GM21576 (cell line): ENCODE measurements at regions not wholly inside any gene's neighbourhood (a gene's known extent, or its start where the extent isn't known, plus 50 kb on each side); places are given as distances from the start of the nearest gene placed in this dataset.
"Not testable (repeated sequence)": the region's sequence is repeated elsewhere in the genome, so short reads cannot be mapped to it uniquely, and the experiment has no call there.

ENCODE experiments used
- ATAC-seq: cut with Tn5 transposase; IDR thresholded peaks from one replicate; pipeline ENCODE4 v1.9.1; 2021; ENCODE audit warnings: mild to moderate bottlenecking, moderate library complexity; ENCODE audit not compliant: unreplicated experiment

GRCh38 chr2:15818318-15818753 is 122.0 kb upstream of the MYCN start:
- ATAC-seq, result no peak

DNA sequence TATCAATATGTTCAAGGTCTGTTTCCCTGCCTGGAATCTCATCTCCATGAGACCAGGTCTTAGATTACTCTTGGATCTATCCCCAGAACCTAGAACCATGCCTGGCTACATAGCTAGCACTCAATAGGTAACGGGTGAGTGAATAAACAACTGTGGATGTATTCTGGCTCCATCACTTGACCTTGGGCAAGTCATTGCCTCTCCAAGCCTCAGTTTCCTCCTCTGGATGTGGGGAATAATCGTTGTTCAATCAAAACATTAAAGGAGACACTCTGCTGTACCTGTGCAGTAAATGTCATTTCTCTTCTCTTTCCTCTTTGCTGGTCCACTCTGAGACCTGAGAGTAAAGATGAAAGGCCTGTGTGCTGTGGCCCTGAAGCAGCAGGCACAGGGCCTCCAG is 121.5 kb upstream of the MYCN start:
- ATAC-seq, result no peak

GRCh38 chr2:15819562-15820256 is 120.6 kb upstream of the MYCN start:
- ATAC-seq, result no peak

DNA sequence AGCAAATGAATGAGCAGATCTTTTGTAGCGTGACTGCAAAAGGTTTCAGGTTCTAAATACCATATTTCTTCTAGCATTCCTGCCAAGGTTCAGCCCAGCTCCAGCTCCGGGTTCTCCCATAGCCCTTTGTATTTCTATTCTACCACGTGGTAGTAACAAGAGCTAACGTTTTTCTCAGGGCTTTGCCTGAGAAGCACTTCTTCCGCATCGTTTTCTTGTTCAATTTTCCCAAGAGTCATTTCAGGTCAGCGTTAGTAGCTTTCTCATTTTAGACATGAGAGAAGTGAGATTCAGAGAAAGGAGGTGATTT is 120.1 kb upstream of the MYCN start:
- ATAC-seq, result no peak

- no peak for ATAC-seq
Observed at GRCh38 chr2:15820927-15821326, 119.4 kb upstream of the MYCN start.

GRCh38 chr2:15822151-15823044 is 118.0 kb upstream of the MYCN start:
- no peak for ATAC-seq

- no peak for ATAC-seq
Observed at GRCh38 chr2:15823459-15824396, 116.6 kb upstream of the MYCN start.

GRCh38 chr2:15824467-15824866 is 115.9 kb upstream of the MYCN start:
- ATAC-seq, result not testable (repeated sequence)

- ATAC-seq, result no peak
Observed at GRCh38 chr2:15825276-15825980, 114.9 kb upstream of the MYCN start.

DNA sequence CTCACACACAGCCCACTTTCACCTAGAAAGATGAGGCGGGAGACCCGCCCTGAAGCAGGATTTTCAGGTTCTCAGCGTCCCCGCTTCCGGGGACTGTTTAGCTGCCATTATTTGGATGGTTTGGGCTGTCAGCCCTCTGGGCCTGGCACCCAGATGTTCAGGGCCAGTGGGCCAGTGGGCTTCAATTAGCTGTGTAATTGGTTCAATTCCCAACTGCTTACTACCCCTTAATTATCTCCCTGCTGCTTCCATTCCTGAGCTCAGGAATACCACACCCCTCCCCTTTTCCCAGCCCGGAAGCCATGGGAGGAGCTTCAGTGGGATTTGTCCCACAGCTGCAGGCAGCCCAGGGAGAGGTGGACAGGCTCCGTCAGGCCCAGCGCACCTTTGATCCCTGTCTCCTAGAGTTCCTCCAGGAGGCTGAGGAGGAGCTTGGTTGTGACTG is 114.1 kb upstream of the MYCN start:
- no peak for ATAC-seq

DNA sequence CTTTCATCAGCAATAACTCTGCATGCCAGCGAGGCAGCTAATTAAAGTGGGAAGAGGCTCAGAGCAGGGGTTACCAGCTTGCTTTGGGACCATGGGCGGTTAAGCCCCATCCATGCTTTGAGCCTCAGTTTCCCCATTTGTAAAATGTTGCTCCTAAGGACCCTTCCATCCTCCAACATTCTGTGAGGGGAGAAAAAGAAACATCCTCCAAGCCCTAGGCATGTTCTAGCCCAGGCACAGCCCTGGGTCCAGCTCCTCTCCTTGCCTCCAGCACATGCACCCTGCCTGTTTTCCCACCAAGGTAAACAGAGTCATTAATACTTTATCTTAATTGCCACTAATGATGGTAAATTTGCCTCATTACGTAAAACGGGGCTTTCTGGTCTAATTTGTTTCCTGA is 113.3 kb upstream of the MYCN start:
- no peak for ATAC-seq

- ATAC-seq, result no peak
Observed at GRCh38 chr2:15828576-15828975, 111.8 kb upstream of the MYCN start.

DNA sequence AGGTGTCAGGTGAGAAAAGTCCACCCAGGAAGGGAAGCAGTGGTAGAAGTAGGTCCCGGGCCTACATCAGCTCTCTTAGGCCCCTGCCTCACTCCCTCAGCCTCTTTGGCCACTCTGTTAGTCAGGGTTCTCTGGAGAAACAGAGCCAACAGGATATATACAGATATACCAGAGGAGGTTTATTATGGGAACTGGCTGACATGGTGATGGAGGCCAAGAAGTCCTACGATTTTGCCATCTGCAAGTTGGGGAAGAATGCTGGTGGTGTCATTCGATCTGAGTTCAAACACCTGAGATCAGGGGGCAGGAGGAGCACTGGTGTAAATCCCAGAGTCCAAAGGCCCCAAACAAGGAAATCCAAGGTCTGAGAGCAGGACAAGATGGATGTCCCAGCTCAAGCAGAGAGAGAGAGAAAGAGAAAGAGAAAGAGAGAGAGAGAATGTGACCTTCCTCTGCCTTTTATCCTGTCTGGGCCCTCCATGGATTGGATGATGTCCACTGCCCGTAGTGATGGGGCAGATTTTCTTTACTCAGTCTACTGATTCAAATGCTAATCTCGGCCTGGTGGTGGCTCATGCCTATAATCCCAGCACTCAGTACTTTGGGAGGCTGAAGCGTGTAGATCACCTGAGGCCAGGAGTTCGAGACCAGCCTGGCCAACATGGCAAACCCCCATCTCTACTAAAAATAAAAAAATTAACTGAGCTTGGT is 111.1 kb upstream of the MYCN start:
- ATAC-seq, result no peak

DNA sequence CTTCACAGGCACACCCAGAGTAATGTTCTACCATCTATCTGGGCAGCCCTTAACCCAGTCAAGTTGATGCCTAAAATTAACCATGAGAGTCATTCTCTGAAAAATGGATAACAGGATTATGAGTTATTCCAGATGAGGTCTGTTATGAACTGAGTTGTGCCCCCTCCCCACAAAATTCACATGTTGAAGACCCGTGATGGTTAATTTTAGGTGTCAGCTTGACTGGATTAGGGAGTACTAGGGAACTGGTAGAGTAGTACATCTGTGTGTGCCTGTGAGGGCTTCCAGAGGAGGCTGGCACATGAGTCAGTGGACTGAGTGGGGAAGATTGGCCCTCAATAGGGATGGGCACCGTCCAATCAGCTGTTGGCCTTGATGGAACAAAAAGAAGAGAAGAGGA is 110.4 kb upstream of the MYCN start:
- no peak for ATAC-seq

DNA sequence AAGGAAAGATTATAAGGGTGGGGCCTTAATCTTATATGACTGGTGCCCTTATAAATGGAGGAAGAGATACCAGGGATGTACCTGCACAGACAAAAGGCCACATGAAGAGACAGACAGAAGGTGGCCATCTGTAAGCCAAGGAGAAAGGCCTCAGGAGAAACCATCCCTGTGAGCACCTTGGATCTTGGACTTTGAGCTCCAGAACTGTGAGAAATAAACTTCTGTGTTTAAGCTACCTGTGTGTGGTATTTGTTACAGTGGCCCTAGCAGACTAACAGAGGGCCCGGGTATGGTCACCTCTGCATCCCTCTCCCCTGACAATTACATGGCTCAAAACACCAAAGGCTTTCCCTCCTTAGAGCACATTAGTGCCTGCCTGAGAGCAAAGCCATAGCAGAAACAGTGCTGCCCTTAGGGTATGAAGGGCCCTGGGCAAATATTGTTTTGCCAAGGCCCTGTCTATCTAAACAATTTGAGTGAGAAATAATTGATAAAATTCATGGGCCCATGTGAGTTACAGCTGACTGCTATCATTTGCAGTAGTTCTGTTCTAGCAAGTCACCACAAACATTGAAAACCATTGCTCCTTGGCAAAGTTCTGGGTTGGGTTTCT is 109.3 kb upstream of the MYCN start:
- no peak for ATAC-seq

- no peak for ATAC-seq
Observed at GRCh38 chr2:15832030-15832709, 108.2 kb upstream of the MYCN start.

GRCh38 chr2:15832849-15833680 is 107.3 kb upstream of the MYCN start:
- ATAC-seq, result no peak

- no peak for ATAC-seq
Observed at GRCh38 chr2:15833731-15834130, 106.6 kb upstream of the MYCN start.
